IMR-90 (cell line): ENCODE measurements at regions not wholly inside any gene's neighbourhood (a gene's known extent, or its start where the extent isn't known, plus 50 kb on each side); places are given as distances from the start of the nearest gene placed in this dataset.

Experiments used
- ATAC-seq: fragments of 200-7000 bp; cut with Tn5 transposase; 2 replicates; pipeline ENCODE4 v1.9.1; 2020; ENCODE audit warnings: low read depth, mild to moderate bottlenecking, moderate library complexity
- BruUV-seq: library from RNA; stranded (reverse); fragments of 400-500 nt; replicated peaks from 2 replicates; lab custom pipeline; 2021; lab: Mats Ljungman, UMichigan
- CTCF ChIA-PET: fragments of 300-600 bp; formaldehyde crosslinking; extraction: SDS; loops from one replicate; lab custom pipeline; 2021; ENCODE audit warnings: antibody characterized with exemption; lab: Yijun Ruan, JAX
- POLR2A ChIA-PET: fragments of 300-600 bp; sonication (Branson Sonifier 250); formaldehyde crosslinking; loops from one replicate; lab custom pipeline; 2022; ENCODE audit warnings: antibody characterized with exemption; ENCODE audit not compliant: unreplicated experiment; lab: Charles Lee
- DNase-seq: peaks from one replicate; pipeline ENCODE4 v3.0.0; 2013
- H2AFZ ChIP-seq: replicated peaks from 2 replicates; pipeline ENCODE3; 2013; ENCODE audit warnings: low read length, mild to moderate bottlenecking; ENCODE audit not compliant: poor library complexity
- H2AK5ac ChIP-seq: 2 replicates; pipeline ENCODE4 v1.6.1; 2013; ENCODE audit warnings: low read depth, low read length, inconsistent platforms
- H2AK9ac ChIP-seq: replicated peaks from 2 replicates; pipeline ENCODE3; 2013; ENCODE audit warnings: mild to moderate bottlenecking, low read depth, low read length, moderate library complexity; ENCODE audit not compliant: poor library complexity
- H2BK120ac ChIP-seq: 2 replicates; pipeline ENCODE4 v1.6.1; 2013; ENCODE audit warnings: low read depth, low read length, inconsistent platforms
- H2BK15ac ChIP-seq: 3 replicates; pipeline ENCODE4 v1.6.1; 2013; ENCODE audit warnings: low read depth, low read length, inconsistent platforms
- H2BK20ac ChIP-seq: 2 replicates; pipeline ENCODE4 v1.6.1; 2013; ENCODE audit warnings: low read depth, mild to moderate bottlenecking, inconsistent platforms, low read length, moderate library complexity
- H2BK5ac ChIP-seq: 2 replicates; pipeline ENCODE4 v1.6.1; 2013; ENCODE audit warnings: mild to moderate bottlenecking, low read depth, low read length, inconsistent platforms; ENCODE audit not compliant: poor library complexity, severe bottlenecking
- H3K14ac ChIP-seq: replicated peaks from 2 replicates; pipeline ENCODE4 v1.6.1; 2013; ENCODE audit warnings: low read depth, low read length, inconsistent platforms
- H3K18ac ChIP-seq: 2 replicates; pipeline ENCODE4 v1.6.1; 2013; ENCODE audit warnings: low read depth, low read length, control low read depth
- H3K23ac ChIP-seq: 2 replicates; pipeline ENCODE4 v1.6.1; 2013; ENCODE audit warnings: low read depth, low read length, inconsistent platforms
- H3K27ac ChIP-seq: 2 replicates; pipeline ENCODE4 v1.5.1; 2013; ENCODE audit warnings: mild to moderate bottlenecking, control low read depth, low read length; ENCODE audit not compliant: insufficient read depth
- H3K27me3 ChIP-seq: 2 replicates; pipeline ENCODE4 v1.6.1; 2013; ENCODE audit warnings: low read length; ENCODE audit not compliant: control insufficient read depth, insufficient read depth
- H3K36me3 ChIP-seq: 2 replicates; pipeline ENCODE4 v1.6.1; 2013; ENCODE audit warnings: low read length, mixed read lengths; ENCODE audit not compliant: control insufficient read depth, insufficient read depth
- H3K4ac ChIP-seq: 2 replicates; pipeline ENCODE4 v1.6.1; 2013; ENCODE audit warnings: low read depth, low read length, inconsistent platforms
- H3K4me1 ChIP-seq: 2 replicates; pipeline ENCODE4 v1.6.1; 2013; ENCODE audit warnings: low read length, mixed read lengths; ENCODE audit not compliant: control insufficient read depth, insufficient read depth
- H3K4me2 ChIP-seq: 2 replicates; pipeline ENCODE4 v1.6.1; 2013; ENCODE audit warnings: low read depth, mild to moderate bottlenecking, control low read depth, low read length, moderate library complexity
- H3K4me3 ChIP-seq: 2 replicates; pipeline ENCODE4 v1.5.1; 2013; ENCODE audit warnings: low read depth, mild to moderate bottlenecking, control low read depth, low read length, moderate library complexity; ENCODE audit not compliant: insufficient read depth
- H3K56ac ChIP-seq: 2 replicates; pipeline ENCODE4 v1.6.1; 2013; ENCODE audit warnings: low read length, inconsistent platforms; ENCODE audit not compliant: insufficient read depth; ENCODE audit errors: extremely low read depth
- H3K79me1 ChIP-seq, 2 experiments: 2 replicates each; pipeline ENCODE4 v1.6.1; 2013; ENCODE audit warnings: low read length in 2 of 2, inconsistent platforms in 1 of 2, low read depth in 1 of 2
- H3K9ac ChIP-seq: 2 replicates; pipeline ENCODE4 v1.6.1; 2013; ENCODE audit warnings: low read depth, low read length, control low read depth
- H3K9me1 ChIP-seq: 2 replicates; pipeline ENCODE4 v1.6.1; 2013; ENCODE audit warnings: low read length, inconsistent platforms; ENCODE audit not compliant: insufficient read depth
- H3K9me3 ChIP-seq: 2 replicates; pipeline ENCODE4 v1.6.1; 2013; ENCODE audit warnings: low read length; ENCODE audit not compliant: control insufficient read depth, insufficient read depth
- H4K20me1 ChIP-seq: 2 replicates; pipeline ENCODE4 v1.6.1; 2013; ENCODE audit warnings: low read length, inconsistent platforms; ENCODE audit not compliant: insufficient read depth
- H4K5ac ChIP-seq: 2 replicates; pipeline ENCODE4 v1.6.1; 2013; ENCODE audit warnings: mild to moderate bottlenecking, low read depth, low read length, control low read depth
- H4K8ac ChIP-seq, 2 experiments: 2 replicates each; pipeline ENCODE4 v1.6.1; 2013; ENCODE audit warnings: low read depth in 2 of 2, low read length in 2 of 2, control low read depth in 1 of 2, inconsistent platforms in 1 of 2
- H4K91ac ChIP-seq: 2 replicates; pipeline ENCODE4 v1.6.1; 2013; ENCODE audit warnings: low read depth, low read length, inconsistent platforms; ENCODE audit not compliant: insufficient read depth
- BHLHE40 ChIP-seq: fragments of 150-350 bp; IDR thresholded peaks from 2 replicates; pipeline ENCODE4 v1.6.1; 2016; ENCODE audit warnings: mild to moderate bottlenecking, low read depth, low read length
- ELK1 ChIP-seq: fragments of 150-350 bp; IDR thresholded peaks from 2 replicates; pipeline ENCODE4 v1.6.1; 2016; ENCODE audit warnings: low read depth, mild to moderate bottlenecking, low read length, moderate library complexity, borderline replicate concordance
- MAFK ChIP-seq: IDR thresholded peaks from 2 replicates; pipeline ENCODE4 v1.6.1; 2012; ENCODE audit warnings: low read depth, low read length, improper control_type of control experiment
- MAZ ChIP-seq: IDR thresholded peaks from 2 replicates; pipeline ENCODE4 v1.6.1; 2012; ENCODE audit warnings: low read depth, mild to moderate bottlenecking, low read length, improper control_type of control experiment, moderate library complexity, borderline replicate concordance
- MXI1 ChIP-seq: IDR thresholded peaks from 2 replicates; pipeline ENCODE4 v1.6.1; 2012; ENCODE audit warnings: low read depth, mild to moderate bottlenecking, low read length, moderate library complexity, borderline replicate concordance
- RCOR1 ChIP-seq: IDR thresholded peaks from 2 replicates; pipeline ENCODE4 v1.6.1; 2012; ENCODE audit warnings: mild to moderate bottlenecking, low read length, improper control_type of control experiment; ENCODE audit not compliant: insufficient replicate concordance
- RFX5 ChIP-seq: IDR thresholded peaks from 2 replicates; pipeline ENCODE4 v1.8.0; 2012; ENCODE audit warnings: low read depth, mild to moderate bottlenecking, low read length, moderate library complexity
- SMC3 ChIP-seq: fragments of 150-350 bp; IDR thresholded peaks from 2 replicates; pipeline ENCODE4 v1.6.1; 2016; ENCODE audit warnings: low read depth, mild to moderate bottlenecking, antibody characterized with exemption, low read length, moderate library complexity
- WGBS, 2 experiments: methylation state at CpG; one replicate each; pipeline versions ENCODE4 v1.1.5 to v1.1.7; 2013; ENCODE audit warnings: missing lambda C conversion rate in 2 of 2; ENCODE audit not compliant: insufficient read length in 1 of 2; ENCODE audit errors: extremely low coverage in 2 of 2; 5-methylcytosine and 5-hydroxymethylcytosine counted together
- dilution Hi-C: fragments of 300-500 bp; cut with HindIII; formaldehyde crosslinking; loops from one replicate; pipeline ENCODE4 v1.14.3; 2018; ENCODE audit warnings: low sequenced_read_pairs; ENCODE audit not compliant: unreplicated experiment
- in situ Hi-C: fragments of 300-500 bp; cut with MboI; formaldehyde crosslinking; loops from 3 replicates; pipeline ENCODE4 v1.14.3; 2019; ENCODE audit warnings: low sequenced_read_pairs, inconsistent platforms, mixed read lengths
- intact Hi-C: fragments of 100-400 bp; cut with micrococcal nuclease; formaldehyde crosslinking; loops from 2 replicates; pipeline ENCODE4 v1.10.0; 2022
- TF ChIP-seq, protein P1 (sequence below): conservative IDR thresholded peaks from 2 replicates; pipeline ENCODE4 v1.5.1; 2012; ENCODE audit warnings: mild to moderate bottlenecking, low read depth, low read length, improper control_type of control experiment

GRCh38 chr2:204268458-204268857 lies 276.8 kb upstream of the PARD3B start:
- no peaks in the 10 kb centered on the region for H3K36me3 ChIP-seq
- H4K8ac ChIP-seq = no peak overlapping the region
- no peak overlapping the region for H2BK20ac ChIP-seq
- H2AFZ ChIP-seq = no peak overlapping the region
- DNase-seq = peak; percentile 12
- no peaks in the 10 kb centered on the region for H3K9me3 ChIP-seq
- H2BK5ac ChIP-seq = no peak overlapping the region
- H4K5ac ChIP-seq = no peak overlapping the region
- peaks cover 8% of the 10 kb centered on the region for H3K27me3 ChIP-seq
- no peak overlapping the region for H2AK9ac ChIP-seq
- intact Hi-C loops = loop anchor here (10.0 kb wide), 1 partner anchor 1496 kb away; no protein-coding TSS in a partner anchor
- no peak overlapping the region for H2AK5ac ChIP-seq
- H3K56ac ChIP-seq = no peak overlapping the region
- POLR2A ChIA-PET = no interaction called here
- 83% methylated on average over 1 of the region's 5 CpGs; no CpG with 5 or more reads in 1 of the 2 experiments for WGBS, 2 experiments
- in situ Hi-C loops = loop anchor here (10.0 to 25.0 kb wide), 2 partner anchors 1406 to 1644 kb away; no protein-coding TSS in a partner anchor
- no peak overlapping the region for H3K23ac ChIP-seq
- no peaks in the 10 kb centered on the region for H3K9me1 ChIP-seq
- H2BK120ac ChIP-seq = no peak overlapping the region
- TF ChIP-seq SMC3 (no peak), MAZ (no peak), RCOR1 (no peak), MXI1 (no peak), RFX5 (no peak), BHLHE40 (no peak), ELK1 (no peak), MAFK (no peak)
- TF ChIP-seq, protein P1, sequence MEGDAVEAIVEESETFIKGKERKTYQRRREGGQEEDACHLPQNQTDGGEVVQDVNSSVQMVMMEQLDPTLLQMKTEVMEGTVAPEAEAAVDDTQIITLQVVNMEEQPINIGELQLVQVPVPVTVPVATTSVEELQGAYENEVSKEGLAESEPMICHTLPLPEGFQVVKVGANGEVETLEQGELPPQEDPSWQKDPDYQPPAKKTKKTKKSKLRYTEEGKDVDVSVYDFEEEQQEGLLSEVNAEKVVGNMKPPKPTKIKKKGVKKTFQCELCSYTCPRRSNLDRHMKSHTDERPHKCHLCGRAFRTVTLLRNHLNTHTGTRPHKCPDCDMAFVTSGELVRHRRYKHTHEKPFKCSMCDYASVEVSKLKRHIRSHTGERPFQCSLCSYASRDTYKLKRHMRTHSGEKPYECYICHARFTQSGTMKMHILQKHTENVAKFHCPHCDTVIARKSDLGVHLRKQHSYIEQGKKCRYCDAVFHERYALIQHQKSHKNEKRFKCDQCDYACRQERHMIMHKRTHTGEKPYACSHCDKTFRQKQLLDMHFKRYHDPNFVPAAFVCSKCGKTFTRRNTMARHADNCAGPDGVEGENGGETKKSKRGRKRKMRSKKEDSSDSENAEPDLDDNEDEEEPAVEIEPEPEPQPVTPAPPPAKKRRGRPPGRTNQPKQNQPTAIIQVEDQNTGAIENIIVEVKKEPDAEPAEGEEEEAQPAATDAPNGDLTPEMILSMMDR = no peak; the same call in 1 of the 2 replicates
- no peak overlapping the region for H3K4me2 ChIP-seq
- dilution Hi-C loops = no loop called here
- no peak overlapping the region for H2BK15ac ChIP-seq
- no peak overlapping the region for H3K4me3 ChIP-seq
- no peaks in the 10 kb centered on the region for H3K79me1 ChIP-seq
- H3K18ac ChIP-seq = no peak overlapping the region
- no peak overlapping the region for H4K91ac ChIP-seq
- H3K9ac ChIP-seq = no peak overlapping the region
- no peak overlapping the region for H3K4ac ChIP-seq
- no peak overlapping the region for H3K27ac ChIP-seq
- no peaks in the 10 kb centered on the region for H3K4me1 ChIP-seq
- H3K14ac ChIP-seq = no peak overlapping the region
- no peaks in the 10 kb centered on the region for H4K20me1 ChIP-seq
- ATAC-seq = no peak
- no TSS peak for BruUV-seq
- CTCF ChIA-PET = no interaction called here
